CD4-positive, alpha-beta T cell (primary cell): ENCODE measurements at regions not wholly inside any gene's neighbourhood (a gene's known extent, or its start where the extent isn't known, plus 50 kb on each side); places are given as distances from the start of the nearest gene placed in this dataset.
A peak's percentile ranks its signal among the peaks of the same experiment; 100 is the strongest.
"Not testable (repeated sequence)": the region's sequence is repeated elsewhere in the genome, so short reads cannot be mapped to it uniquely, and the experiment has no call there.

ENCODE experiments used
- ATAC-seq: fragments of 200-7000 bp; cut with Tn5 transposase; one replicate; pipeline ENCODE4 v1.10.0; 2022; ENCODE audit warnings: mild to moderate bottlenecking; ENCODE audit not compliant: poor library complexity
- CTCF ChIA-PET: fragments of 350-600 bp; sonication (Branson Sonifier 250); formaldehyde crosslinking; loops from one replicate; lab custom pipeline; 2021; ENCODE audit warnings: antibody characterized with exemption, inconsistent platforms; lab: Charles Lee
- POLR2A ChIA-PET: fragments of 350-600 bp; sonication (Branson Sonifier 250); formaldehyde crosslinking; loops from one replicate; lab custom pipeline; 2021; ENCODE audit warnings: antibody characterized with exemption, inconsistent platforms; lab: Charles Lee
- DNase-seq, 14 experiments: peaks; one replicate each; pipeline ENCODE4 v3.0.0-alpha.2; 2013 to 2020; ENCODE audit warnings: mixed read lengths in 2 of 14
- H3K27ac ChIP-seq, 2 donors: one replicate each; pipeline versions ENCODE4 v1.5.1 to v1.7.0; 2013; ENCODE audit warnings: low read length in 2 of 2, low read depth in 1 of 2, mild to moderate bottlenecking in 1 of 2
- H3K27me3 ChIP-seq, 2 experiments: 1 replicate in 1 of 2; 2 replicates in 1 of 2; pipeline versions ENCODE4 v1.6.1 to v1.7.0; 2013; ENCODE audit warnings: low read length in 2 of 2, control low read depth in 1 of 2, mild to moderate bottlenecking in 1 of 2, moderate library complexity in 1 of 2; ENCODE audit not compliant: insufficient read depth in 2 of 2, control insufficient read depth in 1 of 2
- H3K36me3 ChIP-seq: one replicate; pipeline ENCODE4 v1.6.1; 2013; ENCODE audit warnings: low read length, control low read depth; ENCODE audit not compliant: insufficient read depth
- H3K4me1 ChIP-seq: one replicate; pipeline ENCODE4 v1.6.1; 2013; ENCODE audit warnings: low read length, control low read depth; ENCODE audit not compliant: insufficient read depth
- H3K4me3 ChIP-seq: one replicate; pipeline ENCODE4 v1.5.1; 2013; ENCODE audit warnings: mild to moderate bottlenecking, low read length, moderate library complexity
- H3K9me3 ChIP-seq, 2 experiments: 1 replicate in 1 of 2; 2 replicates in 1 of 2; pipeline versions ENCODE4 v1.6.1 to v1.7.0; 2013; ENCODE audit warnings: low read length in 2 of 2, mild to moderate bottlenecking in 2 of 2, control low read depth in 1 of 2, moderate library complexity in 1 of 2; ENCODE audit not compliant: control insufficient read depth in 1 of 2, insufficient read depth in 1 of 2
- H3K27ac Mint-ChIP-seq: one replicate; pipeline ENCODE4 v1.8.0; 2020; ENCODE audit warnings: mixed read lengths
- H3K27me3 Mint-ChIP-seq: one replicate; pipeline ENCODE4 v1.8.0; 2021; ENCODE audit warnings: mixed read lengths
- H3K36me3 Mint-ChIP-seq: one replicate; pipeline ENCODE4 v1.8.0; 2021; ENCODE audit warnings: low read depth, mixed read lengths
- H3K4me1 Mint-ChIP-seq: one replicate; pipeline ENCODE4 v1.8.0; 2021; ENCODE audit warnings: low read depth, mixed read lengths
- H3K4me3 Mint-ChIP-seq: one replicate; pipeline ENCODE4 v1.8.0; 2020; ENCODE audit warnings: mild to moderate bottlenecking, mixed read lengths
- H3K9me3 Mint-ChIP-seq: one replicate; pipeline ENCODE4 v1.8.0; 2020; ENCODE audit warnings: mixed read lengths
- intact Hi-C, 2 experiments: fragments of 100-400 bp; cut with DNase I in 1 of 2; cut with micrococcal nuclease in 1 of 2; formaldehyde crosslinking; loops; one replicate each; pipeline versions ENCODE4 v1.15.1 to v1.9.0; 2023 to 2025; cut with DNase I, micrococcal nuclease
- TF ChIP-seq, protein P1 (sequence below): fragments of 200-600 bp; IDR thresholded peaks from one replicate; pipeline ENCODE4 v1.8.0; 2022; ENCODE audit warnings: antibody characterized with exemption, mild to moderate bottlenecking

- intact Hi-C loops = loop anchor here in 1 of 2 experiments (10.0 kb wide), 1 partner anchor 1670 kb away; no protein-coding TSS in a partner anchor
- no peak for ATAC-seq
Measured at GRCh38 chr20:43404878-43405277, 52.8 kb upstream of the SRSF6 start.

DNA sequence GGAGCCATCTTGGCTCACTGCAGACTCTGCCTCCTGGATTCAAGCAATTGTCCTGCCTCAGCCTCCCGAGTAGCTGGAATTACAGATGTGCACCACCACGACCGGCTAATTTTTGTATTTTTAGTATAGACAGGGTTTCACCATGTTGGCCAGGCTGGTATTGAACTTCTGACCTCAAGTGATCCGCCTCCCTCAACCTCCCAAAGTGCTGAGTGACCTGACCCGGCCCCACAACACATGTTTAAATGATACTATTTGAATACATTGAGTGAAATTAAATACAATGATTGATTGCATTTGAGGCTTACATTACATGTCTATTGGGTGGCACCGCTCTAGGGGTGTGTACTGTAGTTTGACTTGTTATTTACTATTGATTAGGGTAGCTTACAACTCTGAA, 56.8 kb upstream of the SRSF6 start:
- H3K36me3 ChIP-seq, H3K9me3 ChIP-seq, H3K4me3 Mint-ChIP-seq, H3K9me3 Mint-ChIP-seq, H3K4me1 Mint-ChIP-seq, ATAC-seq, H3K27me3 ChIP-seq, DNase-seq, H3K27ac Mint-ChIP-seq, H3K27ac ChIP-seq, CTCF ChIA-PET, H3K4me1 ChIP-seq, H3K4me3 ChIP-seq, POLR2A ChIA-PET, H3K36me3 Mint-ChIP-seq: not testable (repeated sequence)
- H3K27me3 Mint-ChIP-seq = peaks cover 35% of the 10 kb centered on the region
- intact Hi-C loops = loop anchor here in 1 of 2 experiments (10.0 kb wide), 1 partner anchor 1666 kb away; no protein-coding TSS in a partner anchor

More at GRCh38 chr20:43404878-43405277, 52.8 kb upstream of the SRSF6 start:
- CTCF ChIA-PET = no interaction called here
- Mint-ChIP-seq H3K4me3 (no peak overlapping the region), H3K4me1 (no peaks in the 10 kb centered on the region), H3K27me3 (peaks cover 65% of the 10 kb centered on the region), H3K9me3 (no peaks in the 10 kb centered on the region), H3K36me3 (no peaks in the 10 kb centered on the region), H3K27ac (no peak overlapping the region)
- TF ChIP-seq, protein P1, sequence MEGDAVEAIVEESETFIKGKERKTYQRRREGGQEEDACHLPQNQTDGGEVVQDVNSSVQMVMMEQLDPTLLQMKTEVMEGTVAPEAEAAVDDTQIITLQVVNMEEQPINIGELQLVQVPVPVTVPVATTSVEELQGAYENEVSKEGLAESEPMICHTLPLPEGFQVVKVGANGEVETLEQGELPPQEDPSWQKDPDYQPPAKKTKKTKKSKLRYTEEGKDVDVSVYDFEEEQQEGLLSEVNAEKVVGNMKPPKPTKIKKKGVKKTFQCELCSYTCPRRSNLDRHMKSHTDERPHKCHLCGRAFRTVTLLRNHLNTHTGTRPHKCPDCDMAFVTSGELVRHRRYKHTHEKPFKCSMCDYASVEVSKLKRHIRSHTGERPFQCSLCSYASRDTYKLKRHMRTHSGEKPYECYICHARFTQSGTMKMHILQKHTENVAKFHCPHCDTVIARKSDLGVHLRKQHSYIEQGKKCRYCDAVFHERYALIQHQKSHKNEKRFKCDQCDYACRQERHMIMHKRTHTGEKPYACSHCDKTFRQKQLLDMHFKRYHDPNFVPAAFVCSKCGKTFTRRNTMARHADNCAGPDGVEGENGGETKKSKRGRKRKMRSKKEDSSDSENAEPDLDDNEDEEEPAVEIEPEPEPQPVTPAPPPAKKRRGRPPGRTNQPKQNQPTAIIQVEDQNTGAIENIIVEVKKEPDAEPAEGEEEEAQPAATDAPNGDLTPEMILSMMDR = no peak
- no peak overlapping the region for H3K4me3 ChIP-seq
- no peaks in the 10 kb centered on the region for H3K4me1 ChIP-seq
- no peak overlapping the region for H3K27ac ChIP-seq
- H3K36me3 ChIP-seq = no peaks in the 10 kb centered on the region
- H3K9me3 ChIP-seq = peaks cover 9 to 18% of the 10 kb centered on the region in 2 experiments
- DNase-seq = peak in 1 of 14 experiments; percentile 5
- H3K27me3 ChIP-seq = peaks cover 12 to 26% of the 10 kb centered on the region in 2 experiments
- POLR2A ChIA-PET = no interaction called here

- Histone ChIP-seq H3K36me3 (no peaks in the 10 kb centered on the region), H3K9me3 (no peaks in the 10 kb centered on the region), H3K4me3 (no peak overlapping the region), H3K27ac (no peak overlapping the region), H3K27me3 (peaks cover 0 to 3% of the 10 kb centered on the region in 2 experiments), H3K4me1 (no peaks in the 10 kb centered on the region)
- POLR2A ChIA-PET = no interaction called here
- Mint-ChIP-seq H3K36me3 (no peaks in the 10 kb centered on the region), H3K27me3 (peaks cover 34% of the 10 kb centered on the region), H3K9me3 (no peaks in the 10 kb centered on the region), H3K27ac (no peak overlapping the region), H3K4me1 (no peaks in the 10 kb centered on the region), H3K4me3 (no peak overlapping the region)
- ATAC-seq (no peak), DNase-seq (no peak)
- intact Hi-C loops = no loop called here
- TF ChIP-seq, protein P1 = no peak
- CTCF ChIA-PET = no interaction called here
Measured at GRCh38 chr20:43398676-43399324, 58.9 kb upstream of the SRSF6 start.

DNA sequence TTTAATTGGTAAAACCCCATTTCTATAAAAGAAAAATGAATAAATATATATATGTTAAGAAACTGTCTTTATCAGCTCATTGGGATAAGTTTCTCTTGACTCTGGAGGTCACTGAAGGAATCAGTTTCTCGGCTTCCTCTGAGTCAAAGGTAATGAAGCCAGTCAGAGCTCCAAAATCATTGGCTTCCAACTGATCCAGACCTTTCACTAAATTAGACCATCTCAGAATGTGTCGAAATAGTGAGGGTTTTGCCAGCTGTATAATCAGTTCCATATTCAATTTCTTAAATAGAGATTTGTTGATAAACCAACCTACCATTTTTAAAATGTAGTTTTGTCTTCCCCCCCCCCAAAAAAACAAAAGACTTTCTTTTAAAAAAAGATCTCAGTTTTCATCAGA, 60.5 kb upstream of the SRSF6 start:
- no peak for ATAC-seq
- Mint-ChIP-seq H3K4me1 (no peaks in the 10 kb centered on the region), H3K27ac (no peak overlapping the region), H3K36me3 (no peaks in the 10 kb centered on the region), H3K9me3 (no peaks in the 10 kb centered on the region), H3K27me3 (peaks cover 43% of the 10 kb centered on the region), H3K4me3 (no peak overlapping the region)
- no peak overlapping the region for H3K27ac ChIP-seq
- no peaks in the 10 kb centered on the region for H3K36me3 ChIP-seq
- H3K27me3 ChIP-seq = peaks cover 5 to 15% of the 10 kb centered on the region in 2 experiments
- ChIA-PET CTCF (no interaction called here), POLR2A (no interaction called here)
- H3K4me3 ChIP-seq = no peak overlapping the region
- intact Hi-C loops = no loop called here
- H3K9me3 ChIP-seq = peaks cover 0 to 4% of the 10 kb centered on the region in 2 experiments
- DNase-seq = no peak
- TF ChIP-seq, protein P1 = no peak
- no peaks in the 10 kb centered on the region for H3K4me1 ChIP-seq
